D341Med (cell line): ENCODE measurements at regions not wholly inside any gene's neighbourhood (a gene's known extent, or its start where the extent isn't known, plus 50 kb on each side); places are given as distances from the start of the nearest gene placed in this dataset.
A peak's percentile ranks its signal among the peaks of the same experiment; 100 is the strongest.

Source experiments
- DNase-seq: peaks from one replicate; pipeline ENCODE4 v3.0.0; 2012; ENCODE audit warnings: low spot score

GRCh38 chr13:99027661-99028425, 50.0 kb upstream of the DOCK9 start:
- no peak for DNase-seq

- no peak for DNase-seq
Measured at GRCh38 chr13:99028890-99029289, 51.0 kb upstream of the DOCK9 start.

- no peak for DNase-seq
Measured at GRCh38 chr13:99029576-99029975, 51.7 kb upstream of the DOCK9 start.

- no peak for DNase-seq
Measured at GRCh38 chr13:99030326-99030725, 52.5 kb upstream of the DOCK9 start.

- DNase-seq = no peak
Measured at GRCh38 chr13:99031832-99032231, 54.0 kb upstream of the DOCK9 start.

GRCh38 chr13:99033814-99034213, 56.0 kb upstream of the DOCK9 start:
- DNase-seq = no peak

GRCh38 chr13:99034333-99035085, 56.6 kb upstream of the DOCK9 start:
- DNase-seq = peak; percentile 49

- DNase-seq = no peak
Measured at GRCh38 chr13:99035715-99036114, 57.9 kb upstream of the DOCK9 start.

- DNase-seq = no peak
Measured at GRCh38 chr13:99037756-99038155, 59.9 kb upstream of the DOCK9 start.

- DNase-seq = no peak
Measured at GRCh38 chr13:99039718-99040280, 61.9 kb upstream of the DOCK9 start.

GRCh38 chr13:99040536-99041131, 62.8 kb upstream of the DOCK9 start:
- DNase-seq = no peak

GRCh38 chr13:99041337-99041736, 63.5 kb upstream of the DOCK9 start:
- no peak for DNase-seq

GRCh38 chr13:99041788-99042187, 63.9 kb upstream of the DOCK9 start:
- DNase-seq = no peak

GRCh38 chr13:99042521-99043250, 64.8 kb upstream of the DOCK9 start:
- no peak for DNase-seq

- no peak for DNase-seq
Measured at GRCh38 chr13:99043831-99044231, 66.0 kb upstream of the DOCK9 start.

GRCh38 chr13:99044764-99045163, 66.9 kb upstream of the DOCK9 start:
- no peak for DNase-seq

GRCh38 chr13:99045396-99045795, 67.5 kb upstream of the DOCK9 start:
- no peak for DNase-seq

- DNase-seq = no peak
Measured at GRCh38 chr13:99046851-99047250, 69.0 kb upstream of the DOCK9 start.

- DNase-seq = no peak
Measured at GRCh38 chr13:99050983-99051488, 73.2 kb upstream of the DOCK9 start.

- DNase-seq = no peak
Measured at GRCh38 chr13:99051768-99052455, 74.0 kb upstream of the DOCK9 start.

- peak; percentile 83 for DNase-seq
Measured at GRCh38 chr13:99053636-99054233, 75.9 kb upstream of the DOCK9 start.
